HG03103 (cell line): ENCODE measurements at regions not wholly inside any gene's neighbourhood (a gene's known extent, or its start where the extent isn't known, plus 50 kb on each side); places are given as distances from the start of the nearest gene placed in this dataset.
"Not testable (repeated sequence)": the region's sequence is repeated elsewhere in the genome, so short reads cannot be mapped to it uniquely, and the experiment has no call there.

Experiments used
- ATAC-seq: cut with Tn5 transposase; IDR thresholded peaks from one replicate; pipeline ENCODE4 v1.9.1; 2021; ENCODE audit warnings: low read depth; ENCODE audit not compliant: unreplicated experiment

GRCh38 chr1:234785922-234786321, 175.9 kb upstream of the IRF2BP2 start:
- ATAC-seq: not testable (repeated sequence)

- not testable (repeated sequence) for ATAC-seq
Observed at GRCh38 chr1:234785471-234785919, 175.5 kb upstream of the IRF2BP2 start.

DNA sequence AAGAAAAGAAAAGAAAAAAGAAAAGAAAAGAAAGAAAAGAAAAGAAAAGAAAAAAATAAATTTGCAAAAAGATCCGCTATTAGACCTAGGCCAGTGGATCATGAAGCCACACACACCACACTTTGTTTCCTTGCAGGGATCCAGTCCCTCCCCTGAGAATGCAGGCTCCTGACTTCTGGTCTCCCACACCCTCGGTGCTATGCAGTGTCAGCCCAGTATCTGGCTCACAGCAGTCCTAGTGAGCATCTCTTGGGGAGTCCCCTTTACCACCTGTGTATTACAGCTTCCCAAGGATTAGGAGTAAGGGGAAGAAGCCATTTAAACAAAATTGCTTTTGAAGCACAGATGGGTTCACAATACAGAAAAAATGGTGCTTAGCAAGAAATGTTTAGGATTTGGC, 174.1 kb upstream of the IRF2BP2 start:
- not testable (repeated sequence) for ATAC-seq

- no peak for ATAC-seq
Observed at GRCh38 chr1:234782791-234783190, 172.8 kb upstream of the IRF2BP2 start.

DNA sequence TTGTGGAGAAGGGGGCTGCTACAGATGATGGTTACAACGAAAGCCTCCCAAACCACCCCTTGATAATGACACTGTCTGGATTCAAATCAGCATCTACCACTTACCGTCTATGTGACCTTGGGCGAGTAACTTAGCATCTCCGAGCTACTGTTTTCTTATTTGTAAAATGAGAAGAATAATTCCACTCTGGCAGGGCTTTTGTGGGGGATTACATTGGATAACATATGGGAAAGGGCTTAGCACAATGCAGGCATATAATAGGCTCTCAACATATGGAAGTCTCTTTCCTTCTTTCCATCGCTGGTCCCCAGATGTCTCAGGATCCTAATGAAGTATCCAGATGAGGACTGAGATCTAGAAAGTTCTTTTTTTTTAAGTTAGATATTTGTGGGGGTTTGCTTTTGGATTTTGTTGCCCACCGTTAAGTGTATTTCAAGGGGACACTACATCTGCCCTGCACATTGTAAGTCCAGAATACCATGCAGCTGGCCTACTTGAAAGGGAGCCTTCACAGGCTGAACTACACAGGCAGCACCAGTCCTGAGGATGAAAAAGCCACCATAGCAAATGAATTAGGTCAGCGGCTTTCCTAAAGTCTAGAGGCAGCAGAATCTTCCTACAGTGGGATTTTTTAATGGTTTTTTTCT, 172.2 kb upstream of the IRF2BP2 start:
- ATAC-seq: no peak

DNA sequence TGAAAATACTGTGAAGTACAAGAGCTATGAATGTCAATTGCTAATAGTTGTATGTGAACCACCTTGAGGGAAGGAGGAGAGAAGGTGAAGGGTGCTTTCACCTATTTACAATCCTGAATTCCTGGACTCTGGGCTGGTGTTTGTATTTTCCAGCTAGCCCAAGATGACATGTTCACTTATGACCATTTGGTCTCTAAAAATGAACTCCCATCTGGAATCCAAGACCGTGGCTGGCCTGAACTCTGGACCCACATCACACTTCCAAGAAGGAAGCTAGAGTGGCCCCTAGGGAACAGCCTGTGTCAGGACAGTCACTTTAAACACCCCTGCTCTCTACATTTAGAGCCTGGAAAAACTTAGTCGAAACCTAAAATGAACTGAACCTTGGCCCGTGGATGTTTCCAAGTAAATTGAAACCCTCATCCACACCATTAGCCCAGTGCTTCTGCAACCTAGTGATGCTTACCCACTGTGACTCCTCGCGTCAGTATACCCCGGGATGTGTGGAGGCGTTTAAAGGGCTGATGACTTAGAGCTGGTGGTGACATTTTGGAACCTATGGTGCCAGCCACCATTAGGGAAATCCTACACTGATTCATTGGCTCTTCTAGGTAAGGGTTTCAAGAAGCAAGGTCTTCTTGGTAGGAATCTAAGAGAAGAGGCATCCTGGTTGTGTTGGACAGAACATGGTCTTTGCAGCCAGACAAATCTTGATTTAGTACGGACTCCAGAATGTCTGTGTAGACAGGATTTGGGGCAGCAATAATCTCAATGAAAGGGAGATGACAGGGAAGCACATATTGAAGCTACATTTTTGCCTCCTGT, 171.5 kb upstream of the IRF2BP2 start:
- no peak for ATAC-seq

DNA sequence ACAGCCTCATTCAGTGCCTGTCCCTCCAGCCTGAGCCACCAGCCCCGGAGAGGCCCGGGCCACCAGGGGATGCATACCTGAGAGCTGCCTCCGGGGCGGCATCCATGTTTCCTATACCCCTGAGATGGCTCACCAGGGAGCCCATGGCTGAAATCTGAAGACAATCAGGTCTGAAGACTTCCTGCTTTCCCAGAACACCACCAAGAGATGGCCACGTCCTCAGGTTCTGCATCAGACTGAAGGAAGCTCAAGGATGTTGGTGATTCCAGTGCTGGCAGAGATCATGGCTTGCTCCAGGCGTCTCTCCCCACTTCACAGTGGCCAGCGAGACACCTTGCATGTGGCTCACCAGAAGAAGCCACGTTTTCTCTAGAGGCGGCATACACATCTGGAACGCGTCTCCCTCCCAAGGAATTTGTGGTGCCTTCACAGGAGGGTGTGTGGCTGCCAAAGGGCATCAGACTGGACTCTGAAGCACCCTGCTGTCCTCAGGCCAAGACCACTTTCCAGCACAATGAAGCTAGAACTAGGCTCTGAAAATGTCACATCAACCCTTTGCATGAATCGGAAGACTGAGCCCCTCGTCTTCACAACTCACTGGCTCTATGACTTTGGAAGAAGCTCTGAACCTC, 170.7 kb upstream of the IRF2BP2 start:
- ATAC-seq: no peak

- ATAC-seq: no peak
Observed at GRCh38 chr1:234780112-234780511, 170.1 kb upstream of the IRF2BP2 start.

DNA sequence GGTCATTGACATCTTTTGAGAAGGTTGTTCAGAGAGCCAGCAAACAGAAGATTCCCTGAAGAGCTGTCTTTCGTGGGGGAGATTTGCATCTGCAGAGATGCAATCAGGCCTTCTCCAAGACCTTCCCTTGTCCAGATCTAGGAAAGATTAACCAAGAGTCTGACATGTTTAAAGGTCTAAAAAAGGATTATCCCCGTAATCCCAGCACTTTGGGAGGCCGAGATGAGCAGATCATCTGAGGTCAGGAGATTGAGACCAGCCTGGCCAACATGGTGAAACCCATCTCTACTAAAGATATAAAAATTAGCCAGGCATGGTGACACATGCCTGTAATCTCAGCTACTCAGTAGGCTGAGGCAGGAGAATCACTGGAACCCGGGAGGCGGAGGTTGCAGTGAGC, 169.6 kb upstream of the IRF2BP2 start:
- ATAC-seq: not testable (repeated sequence)

- ATAC-seq: no peak
Observed at GRCh38 chr1:234779160-234779538, 169.2 kb upstream of the IRF2BP2 start.

GRCh38 chr1:234778221-234779159, 168.5 kb upstream of the IRF2BP2 start:
- ATAC-seq: no peak

- ATAC-seq: no peak
Observed at GRCh38 chr1:234777856-234778220, 167.9 kb upstream of the IRF2BP2 start.

DNA sequence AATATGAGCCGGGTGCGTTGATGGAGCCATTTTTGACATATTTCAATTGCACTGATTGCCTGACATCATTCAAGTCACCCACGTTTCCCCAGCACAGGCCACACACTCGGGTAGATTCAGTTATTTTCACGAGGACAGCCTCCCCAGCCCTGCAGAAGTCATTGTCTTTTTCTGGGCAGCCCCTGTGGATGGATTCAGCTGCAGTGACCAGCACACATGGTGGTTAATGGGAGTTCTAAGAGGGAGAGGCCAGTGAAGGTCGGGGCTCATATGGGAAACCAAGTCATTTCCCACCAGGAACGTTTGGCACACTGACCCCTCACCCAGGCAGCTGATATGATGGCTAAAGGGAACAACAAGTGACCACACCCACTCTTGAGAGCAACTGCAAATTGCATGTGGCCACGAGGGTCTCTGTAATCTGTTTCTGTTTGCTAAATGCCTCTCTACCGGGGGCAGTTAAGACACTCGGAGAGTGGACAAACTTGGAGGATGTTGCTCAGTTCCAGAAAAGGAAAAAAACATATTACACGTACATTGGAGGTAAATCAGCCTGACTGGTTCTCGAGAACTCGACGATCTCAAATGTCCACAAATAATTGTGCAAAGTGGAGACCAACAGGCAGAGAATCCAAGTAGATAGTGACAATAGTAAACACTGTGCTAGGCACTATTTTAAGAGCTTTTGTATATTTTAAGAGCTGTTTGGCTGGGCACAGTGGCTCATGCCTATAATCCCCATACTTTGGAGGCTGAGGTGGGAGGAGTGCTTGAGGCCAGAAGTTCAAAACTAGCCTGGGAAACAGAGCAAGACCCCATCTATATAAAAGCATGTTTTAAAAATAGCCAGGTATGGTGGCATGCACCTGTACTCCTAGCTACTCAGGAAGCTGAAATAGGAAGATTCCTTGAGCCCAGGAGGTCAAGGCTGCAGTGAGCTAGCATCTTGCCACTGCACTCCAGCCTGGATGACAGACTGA, 167.2 kb upstream of the IRF2BP2 start:
- no peak for ATAC-seq

- ATAC-seq: no peak
Observed at GRCh38 chr1:234776256-234776875, 166.4 kb upstream of the IRF2BP2 start.

- ATAC-seq: no peak
Observed at GRCh38 chr1:234775477-234776246, 165.7 kb upstream of the IRF2BP2 start.

DNA sequence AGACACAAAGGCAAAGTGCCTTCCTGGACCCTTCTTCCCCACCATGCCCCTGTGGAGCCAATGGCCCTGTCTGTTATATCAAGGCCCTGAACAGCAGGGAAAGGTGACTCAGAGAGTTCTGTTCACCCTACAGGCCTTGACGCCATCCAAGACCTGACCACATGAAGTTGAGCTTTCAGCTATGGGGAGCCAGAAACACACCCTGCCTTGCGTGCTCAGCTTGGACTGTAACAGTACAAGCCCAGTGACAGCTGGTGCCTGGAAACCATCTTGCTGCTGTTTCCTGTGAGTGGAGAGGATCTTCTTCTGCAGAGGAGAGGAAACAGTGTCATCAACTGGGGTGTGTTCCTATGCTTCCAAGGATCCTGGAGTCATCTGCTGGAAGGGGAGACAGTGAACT, 165.0 kb upstream of the IRF2BP2 start:
- no peak for ATAC-seq

DNA sequence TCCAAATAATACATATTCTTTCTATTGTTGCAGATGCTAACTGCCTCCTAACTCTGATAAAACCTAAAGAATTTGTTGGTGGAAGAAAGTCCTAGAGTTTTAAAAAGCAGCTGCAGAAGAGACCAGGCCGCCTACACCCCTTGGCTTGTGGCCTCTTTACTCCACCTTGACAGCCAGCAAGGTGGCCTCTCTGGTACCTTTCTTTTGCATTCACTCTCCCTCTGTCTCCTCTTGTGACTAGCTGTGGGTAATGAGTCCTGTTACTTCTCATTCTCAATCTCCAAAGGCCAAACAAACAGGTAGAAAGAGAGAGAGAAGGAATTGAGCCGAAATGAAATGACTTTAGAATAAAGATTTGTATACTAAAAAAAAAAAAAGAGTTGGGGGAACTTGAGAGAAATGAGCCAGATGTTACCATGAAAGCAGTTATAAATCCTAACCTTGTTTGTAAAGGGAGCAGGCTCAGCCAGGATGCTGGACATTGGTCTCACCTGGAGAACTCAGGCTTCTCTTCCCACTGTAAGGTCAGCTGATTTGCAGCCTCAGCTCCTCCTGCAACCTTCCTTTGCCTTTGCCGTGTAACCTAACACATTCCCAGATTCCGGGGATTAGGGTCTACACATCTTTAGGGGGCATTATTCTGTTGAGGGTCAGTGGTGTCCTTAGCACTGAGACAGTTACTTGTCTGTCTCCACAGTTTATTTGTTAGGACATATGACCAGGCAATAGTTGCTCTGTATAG, 164.1 kb upstream of the IRF2BP2 start:
- ATAC-seq: no peak
